HG02588 (cell line): ENCODE measurements at regions not wholly inside any gene's neighbourhood (a gene's known extent, or its start where the extent isn't known, plus 50 kb on each side); places are given as distances from the start of the nearest gene placed in this dataset.
A peak's percentile ranks its signal among the peaks of the same experiment; 100 is the strongest.

Source experiments
- ATAC-seq: cut with Tn5 transposase; IDR thresholded peaks from one replicate; pipeline ENCODE4 v1.9.1; 2021; ENCODE audit warnings: mild to moderate bottlenecking, moderate library complexity; ENCODE audit not compliant: unreplicated experiment

- no peak for ATAC-seq
Measured at GRCh38 chr17:413706-414380, 61.2 kb upstream of the RPH3AL start.

- no peak for ATAC-seq
Measured at GRCh38 chr17:413016-413350, 60.4 kb upstream of the RPH3AL start.

GRCh38 chr17:412211-413015 is 59.8 kb upstream of the RPH3AL start:
- no peak for ATAC-seq

GRCh38 chr17:411421-412120 is 59.0 kb upstream of the RPH3AL start:
- no peak for ATAC-seq

- ATAC-seq, result peak; percentile 0
Measured at GRCh38 chr17:410543-411401, 58.2 kb upstream of the RPH3AL start.

GRCh38 chr17:409848-410542 is 57.4 kb upstream of the RPH3AL start:
- ATAC-seq, result peak; percentile 76

GRCh38 chr17:409308-409847 is 56.8 kb upstream of the RPH3AL start:
- ATAC-seq, result no peak

GRCh38 chr17:404703-405102 is 52.1 kb upstream of the RPH3AL start:
- no peak for ATAC-seq
